ENCODE measurements at regions not wholly inside any gene's neighbourhood (a gene's known extent, or its start where the extent isn't known, plus 50 kb on each side); places are given as distances from the start of the nearest gene placed in this dataset.

DNA sequence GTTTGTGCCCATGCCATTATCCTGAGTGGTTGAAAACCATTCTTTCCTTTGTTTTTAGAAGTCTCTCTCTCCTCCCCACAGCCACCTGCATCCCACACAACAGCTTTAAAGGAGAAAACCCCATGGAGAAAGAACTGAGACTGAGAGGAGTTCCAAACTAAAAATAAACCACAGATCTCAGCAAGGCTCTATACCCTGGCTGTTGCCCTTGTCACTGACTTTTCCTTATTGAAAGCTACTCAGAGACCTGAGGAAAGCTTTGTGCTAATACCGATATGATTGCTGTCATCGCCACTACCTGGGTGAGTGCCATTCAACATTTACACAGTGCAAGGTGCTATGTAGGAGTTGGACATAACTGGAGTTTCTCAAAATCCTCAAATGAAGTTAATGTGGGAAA is 55.5 kb upstream of the RASGRP1 start:
- Histone ChIP-seq H4K20me1 (ENCODE audit: insufficient read depth, low read length) (no peaks in the 10 kb centered on the region), H3K4me3 (ENCODE audit: insufficient read depth, low read depth, low read length) (no peak overlapping the region), H3K4me1 (ENCODE audit: insufficient read depth, low read length) (no peaks in the 10 kb centered on the region), H3K9ac (ENCODE audit: low read length) (no peak overlapping the region), H3K36me3 (ENCODE audit: insufficient read depth, low read length) (no peaks in the 10 kb centered on the region), H2AFZ (ENCODE audit: low read depth, low read length) (no peak overlapping the region), H3K27me3 (ENCODE audit: insufficient read depth, low read length) (peaks cover 20% of the 10 kb centered on the region), H3K4me2 (ENCODE audit: low read length) (no peak overlapping the region), H3K79me2 (ENCODE audit: insufficient read depth, low read length) (no peaks in the 10 kb centered on the region), H3K9me3 (ENCODE audit: insufficient read depth, low read depth, low read length) (no peaks in the 10 kb centered on the region), H3K27ac (ENCODE audit: low read depth, low read length) (no peak overlapping the region)
- H3K27me3 Mint-ChIP-seq (ENCODE audit: low read depth, unreplicated experiment), result peaks cover 30% of the 10 kb centered on the region
- no peak for DNase-seq (ENCODE audit: low read depth)
- no peak overlapping the region for H3K27ac Mint-ChIP-seq (ENCODE audit: unreplicated experiment)
- no peak overlapping the region for H3K4me3 Mint-ChIP-seq (ENCODE audit: unreplicated experiment)
- no peaks in the 10 kb centered on the region for H3K4me1 Mint-ChIP-seq (ENCODE audit: low read depth, unreplicated experiment)
- no peaks in the 10 kb centered on the region for H3K36me3 Mint-ChIP-seq (ENCODE audit: low read depth, unreplicated experiment)
- TF ChIP-seq, protein P1, sequence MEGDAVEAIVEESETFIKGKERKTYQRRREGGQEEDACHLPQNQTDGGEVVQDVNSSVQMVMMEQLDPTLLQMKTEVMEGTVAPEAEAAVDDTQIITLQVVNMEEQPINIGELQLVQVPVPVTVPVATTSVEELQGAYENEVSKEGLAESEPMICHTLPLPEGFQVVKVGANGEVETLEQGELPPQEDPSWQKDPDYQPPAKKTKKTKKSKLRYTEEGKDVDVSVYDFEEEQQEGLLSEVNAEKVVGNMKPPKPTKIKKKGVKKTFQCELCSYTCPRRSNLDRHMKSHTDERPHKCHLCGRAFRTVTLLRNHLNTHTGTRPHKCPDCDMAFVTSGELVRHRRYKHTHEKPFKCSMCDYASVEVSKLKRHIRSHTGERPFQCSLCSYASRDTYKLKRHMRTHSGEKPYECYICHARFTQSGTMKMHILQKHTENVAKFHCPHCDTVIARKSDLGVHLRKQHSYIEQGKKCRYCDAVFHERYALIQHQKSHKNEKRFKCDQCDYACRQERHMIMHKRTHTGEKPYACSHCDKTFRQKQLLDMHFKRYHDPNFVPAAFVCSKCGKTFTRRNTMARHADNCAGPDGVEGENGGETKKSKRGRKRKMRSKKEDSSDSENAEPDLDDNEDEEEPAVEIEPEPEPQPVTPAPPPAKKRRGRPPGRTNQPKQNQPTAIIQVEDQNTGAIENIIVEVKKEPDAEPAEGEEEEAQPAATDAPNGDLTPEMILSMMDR (IDR thresholded peaks at IDR 0.05; ENCODE audit: insufficient read depth, low read depth, low read length), result no peak
- no peak for TF ChIP-seq EZH2 (IDR thresholded peaks at IDR 0.05; ENCODE audit: insufficient read depth, low read length)
- no peaks in the 10 kb centered on the region for H3K9me3 Mint-ChIP-seq (ENCODE audit: unreplicated experiment)
- FAIRE-seq, result no peak

DNA sequence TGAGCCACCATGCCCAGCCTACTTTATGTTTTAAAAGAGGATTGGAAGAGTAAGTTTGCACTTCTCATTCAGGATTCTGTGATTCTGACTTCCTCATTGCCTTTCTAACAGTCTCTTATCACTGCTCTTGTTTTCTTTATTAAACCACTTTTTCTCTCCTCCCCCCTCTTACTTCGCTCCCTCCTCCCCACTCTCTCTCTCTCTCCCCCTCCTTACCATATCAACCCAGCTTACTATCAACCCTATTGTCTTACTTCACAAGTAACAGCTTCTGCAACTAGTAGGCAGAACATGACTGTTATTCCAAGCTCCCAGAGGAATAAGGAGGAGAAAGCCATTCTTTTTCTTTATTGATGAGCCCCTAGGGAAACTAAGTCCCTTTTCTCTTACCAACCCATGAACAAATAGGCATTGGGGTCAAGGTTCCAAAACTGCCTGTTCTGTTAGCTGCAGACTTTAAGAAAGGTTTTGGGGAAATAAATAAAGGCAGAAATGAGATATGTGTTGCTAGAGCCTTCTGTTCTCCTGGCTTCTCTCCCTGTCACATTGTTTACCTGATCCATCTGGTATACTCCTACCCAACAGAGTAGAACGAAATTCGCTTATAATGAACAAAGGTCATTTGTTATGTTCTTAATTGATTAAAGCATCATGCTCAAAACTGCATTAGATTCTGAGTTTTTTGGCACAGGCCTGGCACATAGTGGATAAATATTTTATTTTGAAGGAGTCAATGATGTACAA is 56.4 kb upstream of the RASGRP1 start:
- Histone ChIP-seq H3K9ac (ENCODE audit: low read length) (no peak overlapping the region), H3K9me3 (ENCODE audit: insufficient read depth, low read depth, low read length) (no peaks in the 10 kb centered on the region), H3K4me2 (ENCODE audit: low read length) (no peak overlapping the region), H3K36me3 (ENCODE audit: insufficient read depth, low read length) (no peaks in the 10 kb centered on the region), H3K27ac (ENCODE audit: low read depth, low read length) (no peak overlapping the region), H3K4me1 (ENCODE audit: insufficient read depth, low read length) (no peaks in the 10 kb centered on the region), H3K79me2 (ENCODE audit: insufficient read depth, low read length) (no peaks in the 10 kb centered on the region), H3K27me3 (ENCODE audit: insufficient read depth, low read length) (peaks cover 20% of the 10 kb centered on the region), H2AFZ (ENCODE audit: low read depth, low read length) (no peak overlapping the region), H4K20me1 (ENCODE audit: insufficient read depth, low read length) (no peaks in the 10 kb centered on the region), H3K4me3 (ENCODE audit: insufficient read depth, low read depth, low read length) (no peak overlapping the region)
- Mint-ChIP-seq H3K4me1 (ENCODE audit: low read depth, unreplicated experiment) (no peaks in the 10 kb centered on the region), H3K27me3 (ENCODE audit: low read depth, unreplicated experiment) (peaks cover 24% of the 10 kb centered on the region), H3K27ac (ENCODE audit: unreplicated experiment) (no peak overlapping the region), H3K9me3 (ENCODE audit: unreplicated experiment) (no peaks in the 10 kb centered on the region), H3K4me3 (ENCODE audit: unreplicated experiment) (no peak overlapping the region), H3K36me3 (ENCODE audit: low read depth, unreplicated experiment) (no peaks in the 10 kb centered on the region)
- TF ChIP-seq EZH2 (IDR thresholded peaks at IDR 0.05; ENCODE audit: insufficient read depth, low read length), result no peak
- TF ChIP-seq, protein P1 (IDR thresholded peaks at IDR 0.05; ENCODE audit: insufficient read depth, low read depth, low read length), result no peak
- DNase-seq (ENCODE audit: low read depth) (no peak), FAIRE-seq (no peak)

DNA sequence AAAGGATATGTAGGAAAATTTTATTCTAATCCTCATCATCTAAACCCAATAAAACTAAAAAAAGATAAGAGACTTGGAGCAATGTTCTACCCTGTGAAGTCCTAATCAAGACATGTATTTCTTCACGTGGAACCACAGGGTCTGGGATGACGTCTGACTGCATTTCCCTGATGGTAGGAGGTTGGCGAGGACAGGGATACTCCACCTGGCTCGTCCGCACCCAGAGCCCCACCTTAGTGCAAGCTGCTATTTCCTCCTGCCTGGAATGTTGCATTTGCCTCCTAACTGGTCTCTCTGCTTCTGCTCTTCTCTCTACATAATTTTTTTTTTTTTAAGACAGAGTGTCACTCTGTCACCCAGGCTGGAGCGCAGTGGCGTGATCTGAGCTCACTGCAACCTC is 57.7 kb upstream of the RASGRP1 start:
- Histone ChIP-seq H2AFZ (ENCODE audit: low read depth, low read length) (no peak overlapping the region), H4K20me1 (ENCODE audit: insufficient read depth, low read length) (no peaks in the 10 kb centered on the region), H3K4me1 (ENCODE audit: insufficient read depth, low read length) (no peaks in the 10 kb centered on the region), H3K27ac (ENCODE audit: low read depth, low read length) (no peak overlapping the region), H3K36me3 (ENCODE audit: insufficient read depth, low read length) (no peaks in the 10 kb centered on the region), H3K9me3 (ENCODE audit: insufficient read depth, low read depth, low read length) (no peaks in the 10 kb centered on the region), H3K9ac (ENCODE audit: low read length) (no peak overlapping the region), H3K27me3 (ENCODE audit: insufficient read depth, low read length) (peaks cover 24% of the 10 kb centered on the region), H3K79me2 (ENCODE audit: insufficient read depth, low read length) (no peaks in the 10 kb centered on the region), H3K4me3 (ENCODE audit: insufficient read depth, low read depth, low read length) (no peak overlapping the region), H3K4me2 (ENCODE audit: low read length) (no peak overlapping the region)
- H3K27me3 Mint-ChIP-seq (ENCODE audit: low read depth, unreplicated experiment), result peaks cover 24% of the 10 kb centered on the region
- FAIRE-seq (no peak), DNase-seq (ENCODE audit: low read depth) (no peak)
- no peak overlapping the region for H3K4me3 Mint-ChIP-seq (ENCODE audit: unreplicated experiment)
- no peak for TF ChIP-seq EZH2 (IDR thresholded peaks at IDR 0.05; ENCODE audit: insufficient read depth, low read length)
- TF ChIP-seq, protein P1 (IDR thresholded peaks at IDR 0.05; ENCODE audit: insufficient read depth, low read depth, low read length), result no peak
- no peaks in the 10 kb centered on the region for H3K36me3 Mint-ChIP-seq (ENCODE audit: low read depth, unreplicated experiment)
- no peak overlapping the region for H3K27ac Mint-ChIP-seq (ENCODE audit: unreplicated experiment)
- no peaks in the 10 kb centered on the region for H3K9me3 Mint-ChIP-seq (ENCODE audit: unreplicated experiment)
- no peaks in the 10 kb centered on the region for H3K4me1 Mint-ChIP-seq (ENCODE audit: low read depth, unreplicated experiment)
